ENCODE measurements at regions not wholly inside any gene's neighbourhood (a gene's known extent, or its start where the extent isn't known, plus 50 kb on each side); places are given as distances from the start of the nearest gene placed in this dataset.

- H3K36me3 Mint-ChIP-seq (ENCODE audit: low read depth), result no peaks in the 10 kb centered on the region
- H3K9me3 Mint-ChIP-seq, result no peaks in the 10 kb centered on the region
- H3K4me1 Mint-ChIP-seq, result no peaks in the 10 kb centered on the region
- DNase-seq (ENCODE audit: low read depth, low spot score), result no peak
- H3K27me3 Mint-ChIP-seq (ENCODE audit: low read depth), result no peaks in the 10 kb centered on the region
- no peak for TF ChIP-seq CTCF (conservative IDR thresholded peaks at IDR 0.05)
- no peak overlapping the region for H3K27ac Mint-ChIP-seq (ENCODE audit: unreplicated experiment)
- H3K4me3 Mint-ChIP-seq, result no peak overlapping the region
Observed at GRCh38 chr13:58463841-58464240, 832.3 kb downstream of the PCDH17 start.

GRCh38 chr13:58467176-58467575 lies 835.6 kb downstream of the PCDH17 start:
- Mint-ChIP-seq H3K4me3 (no peak overlapping the region), H3K27ac (ENCODE audit: unreplicated experiment) (no peak overlapping the region), H3K36me3 (ENCODE audit: low read depth) (no peaks in the 10 kb centered on the region), H3K4me1 (no peaks in the 10 kb centered on the region), H3K9me3 (no peaks in the 10 kb centered on the region), H3K27me3 (ENCODE audit: low read depth) (no peaks in the 10 kb centered on the region)
- no peak for DNase-seq (ENCODE audit: low read depth, low spot score)
- no peak for TF ChIP-seq CTCF (conservative IDR thresholded peaks at IDR 0.05)

- no peaks in the 10 kb centered on the region for H3K27me3 Mint-ChIP-seq (ENCODE audit: low read depth)
- H3K4me3 Mint-ChIP-seq, result no peak overlapping the region
- no peak overlapping the region for H3K27ac Mint-ChIP-seq (ENCODE audit: unreplicated experiment)
- H3K4me1 Mint-ChIP-seq, result peaks cover 9% of the 10 kb centered on the region
- H3K9me3 Mint-ChIP-seq, result no peaks in the 10 kb centered on the region
- H3K36me3 Mint-ChIP-seq (ENCODE audit: low read depth), result no peaks in the 10 kb centered on the region
- no peak for DNase-seq (ENCODE audit: low read depth, low spot score)
- TF ChIP-seq CTCF (conservative IDR thresholded peaks at IDR 0.05), result no peak
Observed at GRCh38 chr13:58472483-58472882, 840.9 kb downstream of the PCDH17 start.

- no peaks in the 10 kb centered on the region for H3K9me3 Mint-ChIP-seq
- no peak for DNase-seq (ENCODE audit: low read depth, low spot score)
- no peaks in the 10 kb centered on the region for H3K27me3 Mint-ChIP-seq (ENCODE audit: low read depth)
- H3K27ac Mint-ChIP-seq (ENCODE audit: unreplicated experiment), result no peak overlapping the region
- no peak for TF ChIP-seq CTCF (conservative IDR thresholded peaks at IDR 0.05)
- no peaks in the 10 kb centered on the region for H3K36me3 Mint-ChIP-seq (ENCODE audit: low read depth)
- H3K4me3 Mint-ChIP-seq, result no peak overlapping the region
- peaks cover 9% of the 10 kb centered on the region for H3K4me1 Mint-ChIP-seq
Observed at GRCh38 chr13:58474581-58474980, 843.0 kb downstream of the PCDH17 start.

GRCh38 chr13:58476206-58476918 lies 844.8 kb downstream of the PCDH17 start:
- DNase-seq (ENCODE audit: low read depth, low spot score), result no peak
- no peak for TF ChIP-seq CTCF (conservative IDR thresholded peaks at IDR 0.05)
- peaks cover 9% of the 10 kb centered on the region for H3K4me1 Mint-ChIP-seq

More at GRCh38 chr13:58476206-58476918, 844.8 kb downstream of the PCDH17 start:
- H3K36me3 Mint-ChIP-seq (ENCODE audit: low read depth), result no peaks in the 10 kb centered on the region
- peaks cover 1% of the 10 kb centered on the region for H3K9me3 Mint-ChIP-seq
- H3K27ac Mint-ChIP-seq (ENCODE audit: unreplicated experiment), result peak overlapping the region; percentile 85
- H3K4me3 Mint-ChIP-seq, result no peak overlapping the region
- H3K27me3 Mint-ChIP-seq (ENCODE audit: low read depth), result no peaks in the 10 kb centered on the region
